ENCODE measurements at regions not wholly inside any gene's neighbourhood (a gene's known extent, or its start where the extent isn't known, plus 50 kb on each side); places are given as distances from the start of the nearest gene placed in this dataset.

GRCh38 chr4:25986807-25987206 is 72.8 kb downstream of the SMIM20 start:
- in situ Hi-C loops (cut with HindIII; ENCODE audit: low pct_unique_long_range_greater_than_20kb, low sequenced_read_pairs) = no loop called here
- TF ChIP-seq POLR2AphosphoS5 (IDR thresholded peaks at IDR 0.05; ENCODE audit: low read depth, low read length) (no peak), CTCF (IDR thresholded peaks at IDR 0.05) (no peak), REST (IDR thresholded peaks at IDR 0.05; ENCODE audit: insufficient read depth in 1 of 2, low read depth in 2 of 2, low read length in 1 of 2) (no peak), SIN3A (IDR thresholded peaks at IDR 0.05; ENCODE audit: borderline replicate concordance, insufficient read depth, low read depth, low read length) (no peak), TCF7L2 (IDR thresholded peaks at IDR 0.05; ENCODE audit: low read depth, low read length) (no peak)

GRCh38 chr4:25991340-25991739 is 77.3 kb downstream of the SMIM20 start:
- Histone ChIP-seq H3K4me3 (ENCODE audit: low read depth in 2 of 2, low read length in 2 of 2) (no peak overlapping the region), H3K9me3 (ENCODE audit: control insufficient read depth, insufficient read depth, low read depth, low read length) (no peaks in the 10 kb centered on the region), H3K4me1 (ENCODE audit: control insufficient read depth, insufficient read depth, low read length) (no peaks in the 10 kb centered on the region), H3K27ac (ENCODE audit: low read length) (no peak overlapping the region), H3K27me3 (ENCODE audit: control insufficient read depth, insufficient read depth, low read length) (no peaks in the 10 kb centered on the region), H3K36me3 (ENCODE audit: control insufficient read depth, insufficient read depth, low read length) (no peaks in the 10 kb centered on the region)
- POLR2A ChIA-PET = no interaction called here
- ATAC-seq (no peak), DNase-seq (ENCODE audit: low read depth, low spot score) (no peak)
- BruUV-seq (replicated peaks) = no TSS peak
- in situ Hi-C loops (cut with HindIII; ENCODE audit: low pct_unique_long_range_greater_than_20kb, low sequenced_read_pairs) (no loop called here), intact Hi-C loops (cut with micrococcal nuclease; ENCODE audit: unreplicated experiment) (no loop called here)
- TF ChIP-seq POLR2AphosphoS5 (IDR thresholded peaks at IDR 0.05; ENCODE audit: low read depth, low read length) (no peak), REST (IDR thresholded peaks at IDR 0.05; ENCODE audit: insufficient read depth in 1 of 2, low read depth in 2 of 2, low read length in 1 of 2) (no peak)
- CTCF ChIA-PET = no interaction called here

More at GRCh38 chr4:25986807-25987206, 72.8 kb downstream of the SMIM20 start:
- no TSS peak for BruUV-seq (replicated peaks)
- Histone ChIP-seq H3K4me1 (ENCODE audit: control insufficient read depth, insufficient read depth, low read length) (no peaks in the 10 kb centered on the region), H3K27ac (ENCODE audit: low read length) (no peak overlapping the region), H3K27me3 (ENCODE audit: control insufficient read depth, insufficient read depth, low read length) (no peaks in the 10 kb centered on the region), H3K4me3 (ENCODE audit: low read depth in 2 of 2, low read length in 2 of 2) (no peak overlapping the region), H3K36me3 (ENCODE audit: control insufficient read depth, insufficient read depth, low read length) (no peaks in the 10 kb centered on the region), H3K9me3 (ENCODE audit: control insufficient read depth, insufficient read depth, low read depth, low read length) (no peaks in the 10 kb centered on the region)
- DNase-seq (ENCODE audit: low read depth, low spot score) (no peak), ATAC-seq (no peak)
- intact Hi-C loops (cut with micrococcal nuclease; ENCODE audit: unreplicated experiment) = loop anchor here (10.0 kb wide), 1 partner anchor 428 kb away; no protein-coding TSS in a partner anchor
- POLR2A ChIA-PET = no interaction called here
- CTCF ChIA-PET = interaction anchor here (0.7 to 1.3 kb wide), 2 partner anchors 178 to 338 kb away, joined by 3 to 4 read pairs; no protein-coding TSS in a partner anchor

Data from Panc1 (cell line).